DND-41 (cell line): ENCODE measurements at regions not wholly inside any gene's neighbourhood (a gene's known extent, or its start where the extent isn't known, plus 50 kb on each side); places are given as distances from the start of the nearest gene placed in this dataset.

Experiments used
- ATAC-seq: fragments of 200-7000 bp; cut with Tn5 transposase; 3 replicates; pipeline ENCODE4 v1.9.1; 2021; ENCODE audit warnings: low read depth; ENCODE audit not compliant: insufficient read depth
- DNase-seq: peaks from one replicate; pipeline ENCODE4 v3.0.0-alpha.2; 2020
- H2AFZ ChIP-seq: 2 replicates; pipeline ENCODE4 v1.6.0; 2012; ENCODE audit warnings: low read depth, low read length
- H3K27ac ChIP-seq: 2 replicates; pipeline ENCODE4 v1.5.1; 2012; ENCODE audit warnings: low read length, inconsistent platforms
- H3K27me3 ChIP-seq: fragments of 200-600 bp; sonication (generic); 2 replicates; pipeline ENCODE4 v1.6.0; 2012; ENCODE audit warnings: low read length, mild to moderate bottlenecking, inconsistent platforms; ENCODE audit not compliant: insufficient read depth, poor library complexity
- H3K36me3 ChIP-seq: 2 replicates; pipeline ENCODE4 v1.5.1; 2012; ENCODE audit warnings: low read length, inconsistent platforms; ENCODE audit not compliant: insufficient read depth
- H3K4me1 ChIP-seq: 2 replicates; pipeline ENCODE4 v1.5.1; 2012; ENCODE audit warnings: mild to moderate bottlenecking, low read length; ENCODE audit not compliant: insufficient read depth
- H3K4me2 ChIP-seq: 2 replicates; pipeline ENCODE4 v1.6.0; 2012; ENCODE audit warnings: mild to moderate bottlenecking, moderate library complexity, low read length, inconsistent platforms; ENCODE audit not compliant: insufficient read depth
- H3K4me3 ChIP-seq, 2 experiments: fragments of 200-600 bp in 1 of 2; shearing (Covaris generic) in 1 of 2; 2 replicates each; pipeline ENCODE4 v1.5.1; 2012 to 2016; ENCODE audit warnings: inconsistent platforms in 2 of 2, low read length in 2 of 2, mild to moderate bottlenecking in 2 of 2, low read depth in 1 of 2, moderate library complexity in 1 of 2
- H3K79me2 ChIP-seq: 2 replicates; pipeline ENCODE4 v1.6.0; 2012; ENCODE audit warnings: low read length, inconsistent platforms; ENCODE audit not compliant: insufficient read depth
- H3K9ac ChIP-seq: 2 replicates; pipeline ENCODE4 v1.6.0; 2012; ENCODE audit warnings: low read depth, mild to moderate bottlenecking, inconsistent platforms, low read length, moderate library complexity
- H3K9me3 ChIP-seq: 2 replicates; pipeline ENCODE4 v1.5.1; 2012; ENCODE audit warnings: low read length, moderate library complexity, mild to moderate bottlenecking, inconsistent platforms; ENCODE audit not compliant: insufficient read depth, severe bottlenecking
- H4K20me1 ChIP-seq: 2 replicates; pipeline ENCODE4 v1.6.0; 2012; ENCODE audit warnings: low read length; ENCODE audit not compliant: insufficient read depth
- CTCF ChIP-seq: IDR thresholded peaks from 2 replicates; pipeline ENCODE4 v1.5.1; 2012; ENCODE audit warnings: borderline replicate concordance, low read length, moderate library complexity, mild to moderate bottlenecking; ENCODE audit not compliant: poor library complexity, severe bottlenecking; ENCODE audit errors: extremely low read depth
- EZH2 ChIP-seq: IDR thresholded peaks from 3 replicates; pipeline ENCODE4 v1.6.1; 2012; ENCODE audit warnings: borderline replicate concordance, low read depth, mild to moderate bottlenecking, moderate library complexity, low read length, inconsistent platforms; ENCODE audit not compliant: severe bottlenecking

- no peaks in the 10 kb centered on the region for H3K9me3 ChIP-seq
- TF ChIP-seq CTCF (no peak), EZH2 (no peak)
- H3K9ac ChIP-seq: no peak overlapping the region
- H3K27ac ChIP-seq: no peak overlapping the region
- ATAC-seq (no peak), DNase-seq (no peak)
- no peak overlapping the region for H3K4me2 ChIP-seq
- no peaks in the 10 kb centered on the region for H4K20me1 ChIP-seq
- no peaks in the 10 kb centered on the region for H3K79me2 ChIP-seq
- no peaks in the 10 kb centered on the region for H3K4me1 ChIP-seq
- no peaks in the 10 kb centered on the region for H3K36me3 ChIP-seq
- no peaks in the 10 kb centered on the region for H3K27me3 ChIP-seq
- H2AFZ ChIP-seq: no peak overlapping the region
- no peak overlapping the region for H3K4me3 ChIP-seq
Observed at GRCh38 chr2:51986101-51986500, 954.2 kb upstream of the NRXN1 start.

- no peak overlapping the region for H3K4me2 ChIP-seq
- no peaks in the 10 kb centered on the region for H3K36me3 ChIP-seq
- H3K79me2 ChIP-seq: no peaks in the 10 kb centered on the region
- TF ChIP-seq EZH2: no peak
- H3K4me3 ChIP-seq: no peak overlapping the region
- H2AFZ ChIP-seq: no peak overlapping the region
- DNase-seq (no peak), ATAC-seq (no peak)
- H3K27me3 ChIP-seq: no peaks in the 10 kb centered on the region
- no peak overlapping the region for H3K27ac ChIP-seq
- no peaks in the 10 kb centered on the region for H3K4me1 ChIP-seq
- no peak overlapping the region for H3K9ac ChIP-seq
- no peaks in the 10 kb centered on the region for H3K9me3 ChIP-seq
- H4K20me1 ChIP-seq: no peaks in the 10 kb centered on the region
Observed at GRCh38 chr2:51981783-51982182, 949.9 kb upstream of the NRXN1 start.

- no peak for ATAC-seq
- TF ChIP-seq CTCF (no peak), EZH2 (no peak)
Observed at GRCh38 chr2:51976623-51977022, 944.7 kb upstream of the NRXN1 start.

GRCh38 chr2:51971136-51971535 lies 939.2 kb upstream of the NRXN1 start:
- ATAC-seq (no peak), DNase-seq (no peak)
- no peak overlapping the region for H3K9ac ChIP-seq
- H3K4me1 ChIP-seq: no peaks in the 10 kb centered on the region
- H3K4me2 ChIP-seq: no peak overlapping the region
- no peaks in the 10 kb centered on the region for H3K27me3 ChIP-seq
- H4K20me1 ChIP-seq: no peaks in the 10 kb centered on the region
- H3K27ac ChIP-seq: no peak overlapping the region
- no peaks in the 10 kb centered on the region for H3K36me3 ChIP-seq
- no peaks in the 10 kb centered on the region for H3K9me3 ChIP-seq
- TF ChIP-seq CTCF: no peak
- TF ChIP-seq EZH2: no peak
- H3K4me3 ChIP-seq: no peak overlapping the region
- H3K79me2 ChIP-seq: no peaks in the 10 kb centered on the region
- H2AFZ ChIP-seq: no peak overlapping the region

More at GRCh38 chr2:51976623-51977022, 944.7 kb upstream of the NRXN1 start:
- Histone ChIP-seq H3K4me3 (no peak overlapping the region), H3K9me3 (no peaks in the 10 kb centered on the region), H3K36me3 (no peaks in the 10 kb centered on the region), H3K27ac (no peak overlapping the region), H2AFZ (no peak overlapping the region), H3K4me2 (no peak overlapping the region), H3K79me2 (no peaks in the 10 kb centered on the region), H3K9ac (no peak overlapping the region), H3K27me3 (no peaks in the 10 kb centered on the region), H3K4me1 (no peaks in the 10 kb centered on the region), H4K20me1 (no peaks in the 10 kb centered on the region)
- DNase-seq: no peak
